Cardiac fibroblast (primary cell): ENCODE measurements at regions not wholly inside any gene's neighbourhood (a gene's known extent, or its start where the extent isn't known, plus 50 kb on each side); places are given as distances from the start of the nearest gene placed in this dataset.

ENCODE experiments used
- DNase-seq, 2 donors: peaks; one replicate each; pipeline versions ENCODE4 v3.0.0 to v3.0.0-alpha.2; 2010; ENCODE audit warnings: low read depth in 2 of 2
- H3K4me3 ChIP-seq, 2 donors: replicated peaks in 1 of 2; 1 replicate in 1 of 2; 2 replicates in 1 of 2; pipeline ENCODE4 v1.5.1; 2011; ENCODE audit warnings: low read depth in 2 of 2, low read length in 2 of 2, mild to moderate bottlenecking in 2 of 2, moderate library complexity in 1 of 2
- TF ChIP-seq, protein P1 (sequence below): IDR thresholded peaks from one replicate; pipeline ENCODE4 v1.5.1; 2011; ENCODE audit warnings: low read depth, mild to moderate bottlenecking, low read length, inconsistent platforms

DNA sequence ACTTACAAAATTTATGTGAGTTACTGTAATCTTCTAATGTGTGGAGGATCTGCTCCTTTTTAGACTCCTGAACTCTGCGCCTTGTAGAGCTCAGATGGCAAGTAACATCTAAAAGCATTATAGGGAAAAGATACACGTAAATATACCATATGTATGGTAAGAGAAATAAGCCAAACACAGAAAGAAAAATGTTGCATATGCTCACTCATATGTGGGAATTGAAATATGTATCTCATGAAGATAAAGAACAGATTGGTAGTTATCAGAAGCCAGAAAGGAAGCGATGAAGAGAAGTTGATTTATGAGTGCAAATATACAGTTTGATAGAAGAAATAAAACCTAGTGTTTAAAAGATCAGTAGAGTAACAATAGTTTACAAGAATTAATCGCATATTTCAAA, 815.0 kb upstream of the MAN1A1 start:
- no peak for DNase-seq
- TF ChIP-seq, protein P1, sequence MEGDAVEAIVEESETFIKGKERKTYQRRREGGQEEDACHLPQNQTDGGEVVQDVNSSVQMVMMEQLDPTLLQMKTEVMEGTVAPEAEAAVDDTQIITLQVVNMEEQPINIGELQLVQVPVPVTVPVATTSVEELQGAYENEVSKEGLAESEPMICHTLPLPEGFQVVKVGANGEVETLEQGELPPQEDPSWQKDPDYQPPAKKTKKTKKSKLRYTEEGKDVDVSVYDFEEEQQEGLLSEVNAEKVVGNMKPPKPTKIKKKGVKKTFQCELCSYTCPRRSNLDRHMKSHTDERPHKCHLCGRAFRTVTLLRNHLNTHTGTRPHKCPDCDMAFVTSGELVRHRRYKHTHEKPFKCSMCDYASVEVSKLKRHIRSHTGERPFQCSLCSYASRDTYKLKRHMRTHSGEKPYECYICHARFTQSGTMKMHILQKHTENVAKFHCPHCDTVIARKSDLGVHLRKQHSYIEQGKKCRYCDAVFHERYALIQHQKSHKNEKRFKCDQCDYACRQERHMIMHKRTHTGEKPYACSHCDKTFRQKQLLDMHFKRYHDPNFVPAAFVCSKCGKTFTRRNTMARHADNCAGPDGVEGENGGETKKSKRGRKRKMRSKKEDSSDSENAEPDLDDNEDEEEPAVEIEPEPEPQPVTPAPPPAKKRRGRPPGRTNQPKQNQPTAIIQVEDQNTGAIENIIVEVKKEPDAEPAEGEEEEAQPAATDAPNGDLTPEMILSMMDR: no peak
- H3K4me3 ChIP-seq: no peak overlapping the region

DNA sequence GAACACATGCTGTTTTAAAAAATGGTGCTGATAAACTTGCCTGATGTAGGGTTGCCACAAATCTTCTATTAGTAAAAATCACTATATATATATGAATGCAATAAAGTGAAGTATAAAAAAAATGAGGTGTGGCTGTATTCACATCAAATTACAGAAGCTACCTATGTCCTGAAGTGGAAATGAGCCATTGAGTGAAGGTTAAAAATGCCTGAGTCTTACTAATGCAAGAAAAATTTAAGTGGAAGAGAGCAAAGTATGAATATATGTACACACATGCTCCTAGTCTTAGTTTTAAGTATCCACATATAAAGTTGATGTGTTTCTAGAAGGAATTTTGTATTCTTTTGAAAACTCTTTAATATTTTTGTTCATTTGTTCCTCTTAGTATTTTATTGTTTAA, 808.3 kb upstream of the MAN1A1 start:
- no peak overlapping the region for H3K4me3 ChIP-seq
- DNase-seq: no peak
- TF ChIP-seq, protein P1: no peak

DNA sequence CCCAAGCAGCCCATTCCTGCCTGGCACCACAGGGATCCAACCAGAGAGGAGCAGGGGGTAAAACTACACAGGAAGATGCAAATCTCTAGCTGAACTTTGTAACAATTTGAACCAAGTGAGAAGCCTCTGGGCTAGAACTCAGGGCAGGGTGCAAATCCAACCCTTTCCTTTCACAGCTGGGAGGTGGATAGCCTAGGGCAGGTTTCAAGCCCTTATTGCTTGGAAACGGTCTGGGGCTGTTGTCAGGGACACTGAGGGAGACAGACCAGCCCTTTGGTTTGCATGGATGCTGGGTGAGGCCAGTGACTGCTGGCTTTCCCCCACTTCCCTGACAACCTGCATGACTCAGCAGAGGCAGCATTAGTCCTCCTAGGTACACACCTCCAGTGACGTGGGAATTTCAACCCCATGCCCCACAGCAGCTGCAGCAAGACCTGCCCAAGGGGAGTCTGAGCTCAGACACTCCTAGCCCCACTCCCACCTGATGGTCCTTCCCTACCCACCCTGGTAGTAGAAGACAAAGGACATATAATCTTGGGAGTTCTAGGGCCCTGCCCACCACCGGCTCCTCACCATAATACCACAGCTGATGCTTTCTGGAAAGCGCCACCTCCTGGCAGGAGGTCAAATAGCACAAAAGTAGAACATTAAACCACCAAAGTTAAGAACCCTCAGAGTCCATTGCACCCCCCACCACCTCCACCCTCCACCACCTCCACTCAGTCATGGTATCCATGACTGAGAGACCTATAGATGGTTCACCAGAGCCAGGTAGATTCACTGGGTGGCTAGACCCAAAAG, 797.7 kb upstream of the MAN1A1 start:
- DNase-seq: no peak
- no peak overlapping the region for H3K4me3 ChIP-seq
- TF ChIP-seq, protein P1: no peak

DNA sequence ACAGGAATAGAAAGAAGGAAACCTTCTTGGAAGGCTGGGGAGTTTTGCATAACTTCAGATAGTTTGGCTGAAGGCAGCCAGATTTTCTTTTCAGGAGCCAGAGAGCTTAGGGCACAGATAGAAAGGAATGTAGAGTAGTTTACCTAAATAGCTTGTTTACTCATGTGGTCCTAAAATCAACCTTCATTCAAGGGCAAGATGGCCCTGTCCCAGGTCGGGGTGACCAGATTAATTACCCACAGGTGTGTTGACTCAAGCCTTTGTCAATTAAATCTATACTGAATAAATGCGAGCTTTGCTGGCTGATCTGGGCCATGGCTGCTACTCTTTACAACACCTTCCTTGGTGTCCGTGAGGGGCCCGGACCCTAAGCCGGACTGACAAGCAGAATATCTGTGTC, 792.0 kb upstream of the MAN1A1 start:
- DNase-seq: no peak
- no peak overlapping the region for H3K4me3 ChIP-seq
- TF ChIP-seq, protein P1: no peak

DNA sequence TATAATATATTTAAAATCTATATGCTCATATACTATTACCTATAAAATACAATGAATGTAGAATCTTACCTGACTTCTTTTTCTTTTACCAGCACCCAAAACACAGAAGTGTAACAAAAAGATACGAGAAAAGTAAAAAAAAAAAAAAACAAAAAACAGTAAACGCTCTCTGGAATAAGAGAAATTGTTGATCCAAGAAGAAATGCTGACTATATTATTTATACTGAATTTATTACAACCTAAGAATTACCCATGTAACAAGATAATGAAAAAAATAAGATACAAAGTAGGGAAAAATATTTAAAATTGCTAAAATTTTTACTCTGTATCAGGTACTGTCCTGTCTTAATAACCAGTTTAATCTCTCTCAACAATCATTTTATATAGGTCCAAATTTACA, 787.9 kb upstream of the MAN1A1 start:
- TF ChIP-seq, protein P1: no peak
- H3K4me3 ChIP-seq: no peak overlapping the region
- no peak for DNase-seq

DNA sequence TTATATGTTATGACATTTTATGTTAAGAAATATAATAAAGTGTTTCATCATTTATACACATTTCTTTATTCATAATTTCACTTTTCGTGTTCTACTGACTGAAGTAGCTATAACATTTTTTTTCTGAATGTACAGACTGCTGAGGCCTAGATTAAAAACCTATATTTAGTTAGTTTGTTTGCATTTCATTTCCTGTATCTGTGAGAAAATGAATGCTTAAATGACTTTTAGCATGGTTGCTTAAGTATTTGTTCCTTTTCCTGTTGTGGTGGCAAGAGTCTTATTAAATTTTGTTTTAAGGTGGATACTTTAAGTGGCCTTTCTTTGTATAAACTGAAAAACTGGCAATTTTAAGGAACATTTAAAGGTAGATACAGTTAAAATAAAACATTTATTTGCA, 779.7 kb upstream of the MAN1A1 start:
- DNase-seq: no peak
- TF ChIP-seq, protein P1: no peak
- no peak overlapping the region for H3K4me3 ChIP-seq

DNA sequence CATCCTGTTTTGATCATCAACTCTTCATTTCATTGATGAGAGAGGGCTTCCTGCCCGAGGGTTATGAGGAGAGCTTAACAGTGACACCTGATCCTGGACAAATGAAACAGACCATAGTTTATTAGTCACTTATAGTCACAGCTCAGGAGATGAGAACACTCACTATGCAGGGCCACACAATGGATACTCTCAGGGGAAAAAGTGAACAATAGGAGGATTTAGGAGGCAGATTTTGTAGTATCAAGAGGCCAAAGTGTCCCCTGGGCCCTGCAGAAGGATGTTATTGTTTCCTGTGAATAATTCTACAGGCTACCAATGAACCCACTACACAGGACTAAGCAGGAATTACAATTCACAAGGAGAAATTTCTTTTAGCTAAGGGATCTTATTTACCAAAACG, 772.8 kb upstream of the MAN1A1 start:
- TF ChIP-seq, protein P1: no peak
- H3K4me3 ChIP-seq: no peak overlapping the region
- peak in 1 of 2 donors; percentile 65 for DNase-seq
